Activated CD8-positive, alpha-beta T cell treated with anti-CD3 and anti-CD28 coated beads, Interleukin-2, amount 10 ng/mL, durations not matched to agents 7 days and 5 days (primary cell): ENCODE measurements at regions not wholly inside any gene's neighbourhood (a gene's known extent, or its start where the extent isn't known, plus 50 kb on each side); places are given as distances from the start of the nearest gene placed in this dataset.

Experiments
- ATAC-seq: fragments of 150-1000 bp; cut with Tn5 transposase; one replicate; pipeline ENCODE4 v1.10.0; 2021; ENCODE audit warnings: moderate library complexity
- CTCF ChIA-PET: fragments of 350-600 bp; sonication (Branson Sonifier 250); formaldehyde crosslinking; loops from one replicate; lab custom pipeline; 2021; ENCODE audit warnings: antibody characterized with exemption; lab: Charles Lee
- POLR2A ChIA-PET: fragments of 350-600 bp; sonication (Branson Sonifier 250); formaldehyde crosslinking; loops from one replicate; lab custom pipeline; 2021; ENCODE audit warnings: antibody characterized with exemption; lab: Charles Lee
- DNase-seq: peaks from one replicate; pipeline ENCODE4 v3.0.0-alpha.2; 2020
- H3K27ac Mint-ChIP-seq: one replicate; pipeline ENCODE4 v1.8.0; 2021; ENCODE audit warnings: mild to moderate bottlenecking, mixed read lengths
- H3K27me3 Mint-ChIP-seq: one replicate; pipeline ENCODE4 v1.8.0; 2021; ENCODE audit warnings: low read depth, mixed read lengths
- H3K36me3 Mint-ChIP-seq: one replicate; pipeline ENCODE4 v1.8.0; 2021; ENCODE audit warnings: low read depth, mixed read lengths
- H3K4me1 Mint-ChIP-seq: one replicate; pipeline ENCODE4 v1.8.0; 2021; ENCODE audit warnings: low read depth, mixed read lengths
- H3K4me3 Mint-ChIP-seq: one replicate; pipeline ENCODE4 v1.8.0; 2021; ENCODE audit warnings: mild to moderate bottlenecking, mixed read lengths
- H3K9me3 Mint-ChIP-seq: one replicate; pipeline ENCODE4 v1.8.0; 2022; ENCODE audit warnings: mixed read lengths; ENCODE audit not compliant: insufficient read depth

DNA sequence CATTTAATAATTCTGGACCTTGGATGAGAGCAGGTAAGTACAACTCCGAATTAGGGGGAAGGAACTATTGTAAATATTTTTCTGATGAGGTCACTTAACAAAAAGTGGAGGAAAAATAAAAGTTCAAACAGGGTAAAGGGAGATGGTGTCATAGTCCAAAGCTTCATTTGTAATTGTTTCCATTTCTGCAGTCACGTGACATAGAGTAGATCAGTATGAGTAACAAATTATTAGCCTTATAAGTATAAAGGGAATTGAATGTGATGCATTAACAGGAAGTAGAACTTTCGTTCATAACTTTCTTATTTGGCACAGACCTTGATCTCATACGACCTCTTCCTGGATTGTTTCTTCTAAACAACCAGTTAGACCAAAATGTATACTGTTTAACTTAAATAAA, 347.2 kb upstream of the TPK1 start:
- POLR2A ChIA-PET = no interaction called here
- CTCF ChIA-PET = no interaction called here
- H3K4me3 Mint-ChIP-seq = no peak overlapping the region
- no peaks in the 10 kb centered on the region for H3K9me3 Mint-ChIP-seq
- H3K4me1 Mint-ChIP-seq = no peaks in the 10 kb centered on the region
- no peak overlapping the region for H3K27ac Mint-ChIP-seq
- H3K27me3 Mint-ChIP-seq = no peaks in the 10 kb centered on the region
- no peak for ATAC-seq
- no peaks in the 10 kb centered on the region for H3K36me3 Mint-ChIP-seq
- no peak for DNase-seq

DNA sequence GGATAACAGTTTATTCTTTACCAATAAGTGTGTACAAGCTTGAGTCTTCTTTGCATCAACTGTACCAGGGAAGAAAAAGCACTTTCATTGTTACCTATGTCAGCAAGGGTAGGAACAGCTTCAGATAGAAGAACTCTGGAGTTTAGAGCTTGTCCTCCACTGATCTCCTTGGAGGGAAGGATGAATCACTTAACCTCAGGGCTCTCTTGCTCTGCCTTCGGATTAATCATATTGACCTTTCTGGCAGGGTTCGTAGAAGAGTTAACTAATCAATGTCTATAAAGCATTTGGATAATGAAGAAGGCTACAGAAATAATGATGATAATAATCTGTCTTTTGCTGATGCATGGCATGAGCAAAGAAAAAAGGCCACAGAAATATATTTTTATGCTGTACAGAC, 339.5 kb upstream of the TPK1 start:
- no peak overlapping the region for H3K27ac Mint-ChIP-seq
- no peaks in the 10 kb centered on the region for H3K27me3 Mint-ChIP-seq
- CTCF ChIA-PET = no interaction called here
- no peaks in the 10 kb centered on the region for H3K36me3 Mint-ChIP-seq
- DNase-seq (no peak), ATAC-seq (no peak)
- H3K9me3 Mint-ChIP-seq = no peaks in the 10 kb centered on the region
- no peak overlapping the region for H3K4me3 Mint-ChIP-seq
- no peaks in the 10 kb centered on the region for H3K4me1 Mint-ChIP-seq
- POLR2A ChIA-PET = no interaction called here

DNA sequence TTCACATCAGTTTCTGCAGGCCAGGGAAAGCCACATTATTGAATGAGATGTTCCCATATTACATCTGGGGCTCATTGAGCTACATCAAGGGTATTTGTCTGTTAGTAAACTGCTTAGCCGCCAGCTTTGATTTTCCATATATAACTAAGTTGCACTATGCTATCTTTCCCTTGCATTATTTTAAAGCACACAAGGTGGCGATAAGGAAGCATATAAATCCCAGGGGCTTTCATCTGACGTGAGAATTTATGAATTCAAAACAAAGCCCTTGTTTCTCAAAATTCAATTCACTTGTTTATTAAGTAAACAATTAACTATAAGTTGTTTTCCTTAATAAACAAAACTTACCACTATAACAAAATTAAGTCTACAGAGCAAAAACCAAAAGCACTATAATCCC, 334.1 kb upstream of the TPK1 start:
- ChIA-PET CTCF (no interaction called here), POLR2A (no interaction called here)
- no peaks in the 10 kb centered on the region for H3K36me3 Mint-ChIP-seq
- H3K27me3 Mint-ChIP-seq = no peaks in the 10 kb centered on the region
- DNase-seq = no peak
- no peak overlapping the region for H3K4me3 Mint-ChIP-seq
- no peaks in the 10 kb centered on the region for H3K9me3 Mint-ChIP-seq
- no peak overlapping the region for H3K27ac Mint-ChIP-seq
- no peak for ATAC-seq
- no peaks in the 10 kb centered on the region for H3K4me1 Mint-ChIP-seq

DNA sequence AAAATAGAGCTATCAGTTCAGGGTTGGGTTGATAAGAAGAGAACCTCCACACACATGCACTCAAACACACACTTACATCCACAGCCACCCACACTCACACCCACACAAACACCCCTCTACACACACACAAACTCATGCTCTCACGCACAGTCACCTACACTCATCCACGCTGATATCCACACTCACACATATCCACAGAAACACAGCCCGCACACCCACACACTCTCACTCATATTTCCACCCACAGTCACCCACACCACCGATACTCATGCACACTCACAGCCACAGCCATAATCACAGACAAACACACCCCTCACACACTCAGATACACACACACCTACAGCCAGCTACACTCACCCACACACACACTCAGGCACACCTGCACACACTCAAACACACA, 333.0 kb upstream of the TPK1 start:
- H3K4me1 Mint-ChIP-seq = no peaks in the 10 kb centered on the region
- no peak for ATAC-seq
- no peak for DNase-seq
- ChIA-PET CTCF (no interaction called here), POLR2A (no interaction called here)
- H3K9me3 Mint-ChIP-seq = no peaks in the 10 kb centered on the region
- H3K36me3 Mint-ChIP-seq = no peaks in the 10 kb centered on the region
- no peaks in the 10 kb centered on the region for H3K27me3 Mint-ChIP-seq
- H3K4me3 Mint-ChIP-seq = no peak overlapping the region
- no peak overlapping the region for H3K27ac Mint-ChIP-seq

DNA sequence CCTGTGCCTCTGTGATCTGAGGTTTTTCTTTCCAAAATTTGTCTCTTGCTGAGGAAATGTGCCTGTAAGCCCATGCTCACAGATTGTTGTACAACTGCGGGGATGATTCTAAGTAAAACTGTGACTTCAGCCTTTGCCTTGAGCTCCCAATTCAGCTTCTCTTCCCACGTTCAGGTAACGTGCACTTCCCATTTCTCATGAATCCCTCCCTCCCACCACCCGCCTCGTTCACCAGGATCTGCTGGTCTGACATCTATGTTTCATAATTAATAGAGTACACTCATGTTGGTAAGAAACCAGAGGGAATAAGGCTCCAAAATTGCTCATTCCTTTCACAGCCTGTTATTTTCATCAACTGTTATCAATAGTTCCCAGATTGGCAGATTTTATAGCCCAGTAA, 332.6 kb upstream of the TPK1 start:
- no peak overlapping the region for H3K27ac Mint-ChIP-seq
- POLR2A ChIA-PET = no interaction called here
- H3K4me3 Mint-ChIP-seq = no peak overlapping the region
- H3K9me3 Mint-ChIP-seq = no peaks in the 10 kb centered on the region
- no peaks in the 10 kb centered on the region for H3K36me3 Mint-ChIP-seq
- CTCF ChIA-PET = no interaction called here
- ATAC-seq (no peak), DNase-seq (no peak)
- H3K4me1 Mint-ChIP-seq = no peaks in the 10 kb centered on the region
- no peaks in the 10 kb centered on the region for H3K27me3 Mint-ChIP-seq

DNA sequence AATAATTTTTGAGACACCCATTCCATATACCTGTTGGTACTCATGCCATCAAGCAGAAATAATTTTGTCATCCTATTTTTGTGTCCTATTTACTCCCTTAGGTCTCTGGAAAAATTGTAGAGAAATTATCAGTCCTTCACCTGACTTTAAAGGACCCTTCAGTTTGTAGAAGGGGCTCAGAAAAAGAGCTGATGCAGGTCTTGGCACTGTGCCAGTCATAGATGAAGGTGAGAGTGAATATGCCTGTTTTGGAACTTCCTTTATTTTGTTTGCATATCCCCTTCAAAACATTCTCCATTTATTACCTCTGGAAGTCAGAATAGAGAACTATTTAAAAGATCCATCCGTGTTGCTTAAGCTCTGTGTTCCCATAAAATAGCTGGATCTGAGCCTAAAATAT, 321.0 kb upstream of the TPK1 start:
- no peak for ATAC-seq
- POLR2A ChIA-PET = no interaction called here

DNA sequence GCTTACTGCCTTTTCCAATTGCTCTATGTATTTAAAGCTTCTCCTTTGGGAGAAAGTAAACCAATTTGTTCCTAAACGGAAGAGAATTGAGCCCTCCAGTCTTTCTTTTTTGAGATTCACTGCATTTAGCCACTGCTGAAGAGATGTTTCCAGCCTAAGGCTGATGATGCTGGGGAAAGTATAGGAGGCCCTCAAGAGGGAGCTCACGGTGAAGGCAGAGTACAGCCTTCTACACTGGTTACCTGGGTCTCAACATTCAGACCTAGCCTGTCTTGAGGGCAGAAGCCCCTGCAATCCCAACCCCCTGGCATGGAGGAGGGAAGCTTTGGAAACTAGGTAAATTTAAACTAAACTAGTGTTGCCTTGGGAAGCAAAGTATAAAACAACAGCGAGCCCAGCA, 316.7 kb upstream of the TPK1 start:
- ChIA-PET POLR2A (no interaction called here), CTCF (no interaction called here)
- H3K27ac Mint-ChIP-seq = no peak overlapping the region
- DNase-seq (no peak), ATAC-seq (no peak)
- H3K4me3 Mint-ChIP-seq = no peak overlapping the region
- peaks cover 2% of the 10 kb centered on the region for H3K27me3 Mint-ChIP-seq
- no peaks in the 10 kb centered on the region for H3K36me3 Mint-ChIP-seq
- H3K9me3 Mint-ChIP-seq = no peaks in the 10 kb centered on the region
- H3K4me1 Mint-ChIP-seq = no peaks in the 10 kb centered on the region

More for the DNA sequence above, 321.0 kb upstream of the TPK1 start:
- Mint-ChIP-seq H3K27me3 (peaks cover 2% of the 10 kb centered on the region), H3K27ac (no peak overlapping the region), H3K36me3 (no peaks in the 10 kb centered on the region), H3K9me3 (no peaks in the 10 kb centered on the region), H3K4me3 (no peak overlapping the region), H3K4me1 (no peaks in the 10 kb centered on the region)
- DNase-seq = no peak
- CTCF ChIA-PET = no interaction called here

DNA sequence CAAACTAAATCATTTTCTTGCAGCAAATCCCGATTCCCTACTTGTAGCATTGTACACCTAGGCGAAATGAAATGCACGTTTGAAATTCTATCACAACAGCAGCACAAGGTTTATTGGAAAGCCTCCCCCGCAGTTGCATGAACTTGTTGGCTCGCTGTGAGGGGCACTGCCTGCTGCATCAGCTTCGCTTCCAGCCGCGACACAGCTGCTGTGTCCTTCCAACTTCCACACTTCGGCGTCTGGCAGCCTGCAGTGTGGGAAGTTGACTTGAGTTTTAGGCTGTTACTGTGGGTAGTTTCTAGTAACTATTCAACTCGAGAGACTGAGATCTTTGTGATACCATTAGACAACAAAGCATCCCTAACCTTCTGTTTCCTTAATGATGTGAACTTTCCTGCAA, 315.8 kb upstream of the TPK1 start:
- Mint-ChIP-seq H3K4me1 (no peaks in the 10 kb centered on the region), H3K36me3 (no peaks in the 10 kb centered on the region), H3K4me3 (no peak overlapping the region), H3K27ac (no peak overlapping the region), H3K9me3 (no peaks in the 10 kb centered on the region), H3K27me3 (peaks cover 2% of the 10 kb centered on the region)
- POLR2A ChIA-PET = no interaction called here
- no peak for ATAC-seq
- CTCF ChIA-PET = no interaction called here
- DNase-seq = no peak

DNA sequence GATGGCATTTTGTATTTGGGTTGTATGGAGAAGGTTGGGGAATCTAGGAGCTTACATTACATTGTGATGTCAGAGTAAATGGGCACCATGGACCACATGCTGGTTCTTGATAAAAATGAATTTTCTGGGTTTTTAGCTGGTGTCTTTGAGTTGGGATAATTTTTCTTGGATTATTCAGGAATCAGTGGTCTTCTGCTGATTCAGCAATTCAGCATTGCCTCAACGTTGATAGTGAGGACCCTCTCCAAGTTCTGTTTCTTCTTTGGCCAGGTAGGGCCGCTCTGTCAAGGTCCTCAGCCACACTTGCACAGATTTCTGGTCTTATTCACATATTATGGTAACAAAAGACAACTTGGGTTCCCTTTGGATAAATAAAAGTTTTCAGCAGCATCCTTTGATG, 312.0 kb upstream of the TPK1 start:
- CTCF ChIA-PET = interaction anchor here (0.6 kb wide), 1 partner anchor 490 kb away, joined by 3 read pairs; no protein-coding TSS in a partner anchor
- Mint-ChIP-seq H3K4me1 (no peaks in the 10 kb centered on the region), H3K4me3 (no peak overlapping the region), H3K27ac (no peak overlapping the region), H3K27me3 (peaks cover 2% of the 10 kb centered on the region), H3K36me3 (no peaks in the 10 kb centered on the region), H3K9me3 (no peaks in the 10 kb centered on the region)
- POLR2A ChIA-PET = no interaction called here
- DNase-seq = no peak
- no peak for ATAC-seq

DNA sequence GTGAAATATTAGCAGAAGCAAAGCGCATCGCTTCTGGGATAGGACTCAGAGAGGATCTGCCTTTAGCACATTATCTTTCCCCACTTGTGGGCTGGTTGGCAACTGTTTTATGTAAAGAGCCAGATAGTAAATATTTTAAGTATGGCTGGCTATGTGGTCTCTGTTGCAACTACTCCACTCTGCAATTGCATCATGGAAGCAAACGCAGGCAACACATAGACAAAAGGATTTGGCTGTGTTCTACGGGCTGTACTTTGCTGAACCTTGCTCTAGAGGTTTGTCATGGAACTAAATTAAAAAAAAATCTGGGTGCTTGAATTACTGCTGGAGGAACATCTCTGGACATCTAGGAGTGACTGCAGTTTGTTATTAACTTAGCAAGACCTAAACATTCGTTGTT, 307.8 kb upstream of the TPK1 start:
- ChIA-PET CTCF (no interaction called here), POLR2A (no interaction called here)
- no peak overlapping the region for H3K27ac Mint-ChIP-seq
- H3K36me3 Mint-ChIP-seq = no peaks in the 10 kb centered on the region
- no peak for ATAC-seq
- H3K4me1 Mint-ChIP-seq = no peaks in the 10 kb centered on the region
- DNase-seq = no peak
- no peaks in the 10 kb centered on the region for H3K27me3 Mint-ChIP-seq
- no peaks in the 10 kb centered on the region for H3K9me3 Mint-ChIP-seq
- no peak overlapping the region for H3K4me3 Mint-ChIP-seq

DNA sequence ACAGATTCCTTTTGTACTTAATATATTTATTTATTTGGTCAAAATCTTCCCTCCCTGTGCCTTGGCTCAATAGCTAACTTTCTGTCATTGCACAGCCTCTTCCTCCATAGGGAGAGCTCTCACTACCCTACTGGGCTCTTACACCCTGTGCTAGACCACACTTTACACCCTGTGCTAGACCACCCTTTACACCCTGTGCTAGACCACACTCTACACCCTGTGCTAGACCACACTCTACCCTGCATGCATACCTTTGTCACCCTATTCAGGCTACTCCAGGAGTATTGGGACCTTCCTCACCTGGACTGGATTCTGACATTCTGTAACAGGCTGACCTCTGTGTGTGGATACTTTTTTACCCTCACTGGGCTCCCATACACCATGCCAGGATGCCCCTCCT, 298.5 kb upstream of the TPK1 start:
- CTCF ChIA-PET = no interaction called here
- ATAC-seq = no peak
- POLR2A ChIA-PET = no interaction called here

DNA sequence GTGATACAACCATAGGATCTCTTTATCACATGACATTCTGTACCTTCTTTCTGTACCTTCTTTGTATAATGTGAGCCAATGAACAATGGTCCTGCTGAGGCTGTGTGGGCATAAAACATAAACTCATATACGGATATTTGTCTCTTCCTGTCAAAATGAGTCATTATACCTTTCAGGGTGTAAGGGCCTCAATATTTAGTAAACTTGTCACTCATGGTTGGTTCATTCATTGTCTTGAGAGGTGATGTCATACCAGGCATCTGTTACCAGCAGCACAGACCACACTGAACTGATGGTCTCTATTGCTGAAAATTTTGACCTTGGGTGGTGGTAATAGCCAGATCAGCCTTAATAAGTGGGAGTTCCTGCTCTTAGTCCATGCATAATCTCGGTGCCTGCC, 287.6 kb upstream of the TPK1 start:
- no peak for DNase-seq

More for the DNA sequence above, 298.5 kb upstream of the TPK1 start:
- no peaks in the 10 kb centered on the region for H3K27me3 Mint-ChIP-seq
- no peaks in the 10 kb centered on the region for H3K36me3 Mint-ChIP-seq
- no peak overlapping the region for H3K27ac Mint-ChIP-seq
- H3K4me3 Mint-ChIP-seq = no peak overlapping the region
- no peaks in the 10 kb centered on the region for H3K4me1 Mint-ChIP-seq
- DNase-seq = no peak
- H3K9me3 Mint-ChIP-seq = no peaks in the 10 kb centered on the region

DNA sequence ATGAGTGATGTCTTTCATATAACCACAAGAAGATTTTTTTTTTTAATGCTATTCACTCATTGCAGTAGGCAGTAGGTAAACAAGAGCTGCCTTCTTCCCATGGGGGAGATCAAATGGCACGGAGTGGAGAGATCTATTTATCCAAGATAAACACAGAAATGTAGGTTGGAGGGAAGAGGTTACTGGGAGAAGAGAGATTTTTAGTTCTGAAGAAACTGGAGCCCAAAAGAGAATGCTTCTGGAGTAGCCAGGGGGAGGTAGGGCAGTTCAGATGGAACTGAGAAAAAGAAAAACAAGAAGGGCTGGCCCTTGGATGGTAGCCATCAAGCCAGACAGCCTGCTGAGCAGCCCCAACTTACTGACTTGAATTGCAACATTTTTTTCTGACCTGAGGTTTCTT, 270.1 kb upstream of the TPK1 start:
- no peaks in the 10 kb centered on the region for H3K27me3 Mint-ChIP-seq
- ChIA-PET CTCF (no interaction called here), POLR2A (no interaction called here)
- no peak for DNase-seq
- no peaks in the 10 kb centered on the region for H3K36me3 Mint-ChIP-seq
- H3K9me3 Mint-ChIP-seq = no peaks in the 10 kb centered on the region
- no peak for ATAC-seq
- H3K4me3 Mint-ChIP-seq = no peak overlapping the region
- H3K4me1 Mint-ChIP-seq = no peaks in the 10 kb centered on the region
- no peak overlapping the region for H3K27ac Mint-ChIP-seq

More for the DNA sequence above, 287.6 kb upstream of the TPK1 start:
- no peak for ATAC-seq
- no peaks in the 10 kb centered on the region for H3K27me3 Mint-ChIP-seq
- H3K4me1 Mint-ChIP-seq = no peaks in the 10 kb centered on the region
- H3K36me3 Mint-ChIP-seq = no peaks in the 10 kb centered on the region
- H3K9me3 Mint-ChIP-seq = no peaks in the 10 kb centered on the region
- no peak overlapping the region for H3K4me3 Mint-ChIP-seq
- CTCF ChIA-PET = no interaction called here
- no peak overlapping the region for H3K27ac Mint-ChIP-seq
- POLR2A ChIA-PET = no interaction called here
